Activated CD4-positive, alpha-beta T cell treated with anti-CD3 and anti-CD28 coated beads, Interleukin-2, amount 50 U/mL, for 1 hour (primary cell): ENCODE measurements at regions not wholly inside any gene's neighbourhood (a gene's known extent, or its start where the extent isn't known, plus 50 kb on each side); places are given as distances from the start of the nearest gene placed in this dataset.
"Not testable (repeated sequence)": the region's sequence is repeated elsewhere in the genome, so short reads cannot be mapped to it uniquely, and the experiment has no call there.

Experiments used
- DNase-seq: peaks from one replicate; pipeline ENCODE4 v3.0.0-alpha.2; 2020

GRCh38 chr2:239666855-239667376 lies 266.1 kb upstream of the HDAC4 start:
- DNase-seq, result no peak

GRCh38 chr2:239666053-239666854 lies 265.4 kb upstream of the HDAC4 start:
- DNase-seq, result no peak

- no peak for DNase-seq
These were observed 263.5 kb upstream of the HDAC4 start for GRCh38 chr2:239664216-239664810.

GRCh38 chr2:239663364-239663924 lies 262.6 kb upstream of the HDAC4 start:
- no peak for DNase-seq

GRCh38 chr2:239662413-239663120 lies 261.7 kb upstream of the HDAC4 start:
- DNase-seq, result no peak

- DNase-seq, result no peak
These were observed 260.8 kb upstream of the HDAC4 start for GRCh38 chr2:239661334-239662312.

GRCh38 chr2:239660390-239661230 lies 259.8 kb upstream of the HDAC4 start:
- no peak for DNase-seq

GRCh38 chr2:239657992-239658391 lies 257.2 kb upstream of the HDAC4 start:
- no peak for DNase-seq

GRCh38 chr2:239657236-239657635 lies 256.4 kb upstream of the HDAC4 start:
- no peak for DNase-seq

GRCh38 chr2:239654266-239654665 lies 253.4 kb upstream of the HDAC4 start:
- no peak for DNase-seq

- DNase-seq, result no peak
These were observed 251.0 kb upstream of the HDAC4 start for GRCh38 chr2:239651859-239652258.

GRCh38 chr2:239650674-239651073 lies 249.9 kb upstream of the HDAC4 start:
- no peak for DNase-seq

- DNase-seq, result no peak
These were observed 248.5 kb upstream of the HDAC4 start for GRCh38 chr2:239649309-239649708.

GRCh38 chr2:239648607-239649006 lies 247.8 kb upstream of the HDAC4 start:
- DNase-seq, result no peak

GRCh38 chr2:239647052-239647819 lies 246.4 kb upstream of the HDAC4 start:
- DNase-seq, result no peak

GRCh38 chr2:239646184-239646583 lies 245.4 kb upstream of the HDAC4 start:
- DNase-seq, result no peak

- not testable (repeated sequence) for DNase-seq
These were observed 243.8 kb upstream of the HDAC4 start for GRCh38 chr2:239644594-239644993.

- no peak for DNase-seq
These were observed 243.2 kb upstream of the HDAC4 start for GRCh38 chr2:239644011-239644410.

- no peak for DNase-seq
These were observed 241.7 kb upstream of the HDAC4 start for GRCh38 chr2:239642406-239643004.

- not testable (repeated sequence) for DNase-seq
These were observed 241.1 kb upstream of the HDAC4 start for GRCh38 chr2:239641904-239642303.
